EH (cell line): ENCODE measurements at regions not wholly inside any gene's neighbourhood (a gene's known extent, or its start where the extent isn't known, plus 50 kb on each side); places are given as distances from the start of the nearest gene placed in this dataset.

Experiments used
- DNase-seq: peaks from one replicate; pipeline ENCODE4 v3.0.0-alpha.2; 2015; ENCODE audit warnings: low read depth

GRCh38 chr1:199161766-199162303 is 523.0 kb downstream of the PTPRC start:
- no peak for DNase-seq

GRCh38 chr1:199163267-199163666 is 524.4 kb downstream of the PTPRC start:
- DNase-seq = no peak

GRCh38 chr1:199163670-199164069 is 524.8 kb downstream of the PTPRC start:
- no peak for DNase-seq

DNA sequence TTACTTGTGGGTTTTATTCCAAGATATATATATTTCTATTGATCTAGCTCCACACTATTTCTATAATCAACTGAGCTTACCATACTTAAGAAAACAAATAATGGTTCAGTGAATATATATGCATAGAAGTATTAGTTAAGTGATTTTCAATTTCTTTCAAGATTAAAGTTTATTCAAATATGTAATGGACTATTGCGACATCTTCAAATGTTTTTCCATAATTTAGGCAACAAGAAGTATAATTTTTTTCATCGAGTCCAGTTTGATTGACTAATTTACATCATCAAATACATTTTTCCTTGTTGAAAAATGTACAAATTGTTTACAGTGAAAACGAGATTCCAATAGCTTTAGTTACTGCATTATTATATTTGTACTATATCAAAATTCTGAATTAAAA is 528.6 kb downstream of the PTPRC start:
- DNase-seq = no peak

DNA sequence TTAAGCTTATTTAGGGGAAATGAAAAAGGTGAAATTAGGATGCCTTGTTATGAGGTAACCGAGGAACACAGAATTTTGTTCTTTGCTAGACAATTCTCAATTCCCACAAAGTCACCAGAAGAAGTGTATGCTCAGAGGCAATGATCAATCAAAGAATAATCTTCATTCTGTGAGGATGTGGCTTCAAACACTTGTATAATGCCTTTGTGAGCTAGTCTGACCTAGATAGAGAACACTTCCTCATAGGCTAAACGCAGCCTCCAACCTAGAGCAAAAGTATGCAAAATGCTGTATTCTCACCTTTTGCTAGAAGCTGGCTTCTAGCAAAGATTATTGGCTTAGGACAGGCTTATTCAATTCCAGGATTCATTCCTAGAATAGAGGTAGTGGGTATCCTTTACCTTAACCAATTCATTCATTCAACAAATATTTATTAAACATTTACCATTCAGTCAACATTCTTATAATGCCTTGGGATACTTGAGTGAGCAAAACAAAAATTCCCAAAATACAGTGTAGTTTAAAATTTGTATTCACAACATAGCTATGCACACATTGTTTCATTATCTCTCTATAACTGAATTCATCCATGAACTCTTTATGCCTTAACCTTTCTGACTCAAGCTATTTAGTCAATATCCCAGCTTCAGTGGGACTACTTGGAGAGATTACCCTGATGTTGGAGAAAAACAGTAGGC is 530.2 kb downstream of the PTPRC start:
- DNase-seq = no peak

GRCh38 chr1:199170711-199171110 is 531.9 kb downstream of the PTPRC start:
- DNase-seq = no peak

GRCh38 chr1:199172171-199173124 is 533.6 kb downstream of the PTPRC start:
- DNase-seq = peak; percentile 3

GRCh38 chr1:199173356-199173755 is 534.5 kb downstream of the PTPRC start:
- peak; percentile 58 for DNase-seq

DNA sequence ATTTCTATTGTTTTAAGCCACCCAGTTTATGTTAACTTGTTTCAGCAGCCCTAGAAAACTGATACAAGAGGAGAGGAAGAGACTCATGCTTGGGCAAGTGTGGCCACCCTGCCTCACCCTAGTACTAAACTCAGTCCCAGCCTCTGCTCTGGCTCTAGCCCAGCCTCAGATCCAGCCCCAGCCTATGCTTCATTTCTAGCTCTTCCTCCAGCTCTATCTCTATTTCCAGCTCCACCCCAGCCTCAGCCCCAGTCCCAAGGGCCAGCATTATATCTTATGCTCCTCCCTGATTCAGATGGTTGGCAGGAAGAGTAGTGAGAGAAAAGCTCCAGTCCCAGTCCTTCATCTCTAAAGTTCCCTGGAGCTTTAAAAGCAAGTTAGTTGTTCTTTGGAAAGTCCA is 535.5 kb downstream of the PTPRC start:
- no peak for DNase-seq

GRCh38 chr1:199176713-199177112 is 537.9 kb downstream of the PTPRC start:
- no peak for DNase-seq

GRCh38 chr1:199177241-199177640 is 538.4 kb downstream of the PTPRC start:
- no peak for DNase-seq

DNA sequence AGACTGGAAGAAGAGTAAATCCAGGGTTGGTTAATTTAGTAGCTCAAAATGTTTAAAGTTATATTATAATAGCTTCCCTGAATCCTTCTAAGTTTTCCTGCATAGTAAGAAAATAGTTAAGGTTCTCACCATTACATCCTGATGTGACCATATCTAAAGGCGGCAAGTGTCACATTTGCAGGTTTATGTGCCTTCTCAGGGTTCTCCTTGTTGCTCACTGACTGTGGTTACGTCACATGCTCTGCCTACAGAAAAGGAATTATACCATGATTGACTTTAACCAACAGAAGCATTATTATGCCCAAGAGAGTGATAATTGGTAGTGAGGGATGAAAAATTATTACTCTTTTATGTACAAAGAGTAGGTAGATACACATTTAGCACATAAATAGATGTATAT is 539.8 kb downstream of the PTPRC start:
- DNase-seq = no peak

- no peak for DNase-seq
Observed at GRCh38 chr1:199182186-199182843, 543.5 kb downstream of the PTPRC start.

GRCh38 chr1:199184180-199184579 is 545.3 kb downstream of the PTPRC start:
- no peak for DNase-seq

GRCh38 chr1:199194862-199195261 is 556.0 kb downstream of the PTPRC start:
- no peak for DNase-seq

GRCh38 chr1:199197695-199198094 is 558.9 kb downstream of the PTPRC start:
- DNase-seq = no peak

DNA sequence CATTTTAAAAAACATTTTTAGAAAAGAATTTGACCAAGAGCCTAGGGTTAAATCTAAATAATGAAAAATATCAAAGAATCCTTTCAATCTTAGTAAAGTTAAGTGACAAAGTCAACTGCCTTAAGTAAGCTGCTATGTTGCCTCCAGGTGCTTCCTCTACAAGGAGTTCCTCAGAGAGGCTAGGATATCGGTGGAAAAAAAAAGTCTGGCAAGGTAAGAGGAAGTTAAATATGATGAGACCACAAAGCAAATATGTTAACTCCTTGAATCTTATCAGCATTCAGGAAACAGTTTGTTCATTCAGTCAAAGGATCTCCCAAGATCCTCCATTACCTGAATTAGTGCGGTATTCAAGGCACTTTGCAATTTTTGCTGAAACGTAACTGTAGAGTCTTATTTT is 563.5 kb downstream of the PTPRC start:
- no peak for DNase-seq

- no peak for DNase-seq
Observed at GRCh38 chr1:199204231-199204630, 565.4 kb downstream of the PTPRC start.

DNA sequence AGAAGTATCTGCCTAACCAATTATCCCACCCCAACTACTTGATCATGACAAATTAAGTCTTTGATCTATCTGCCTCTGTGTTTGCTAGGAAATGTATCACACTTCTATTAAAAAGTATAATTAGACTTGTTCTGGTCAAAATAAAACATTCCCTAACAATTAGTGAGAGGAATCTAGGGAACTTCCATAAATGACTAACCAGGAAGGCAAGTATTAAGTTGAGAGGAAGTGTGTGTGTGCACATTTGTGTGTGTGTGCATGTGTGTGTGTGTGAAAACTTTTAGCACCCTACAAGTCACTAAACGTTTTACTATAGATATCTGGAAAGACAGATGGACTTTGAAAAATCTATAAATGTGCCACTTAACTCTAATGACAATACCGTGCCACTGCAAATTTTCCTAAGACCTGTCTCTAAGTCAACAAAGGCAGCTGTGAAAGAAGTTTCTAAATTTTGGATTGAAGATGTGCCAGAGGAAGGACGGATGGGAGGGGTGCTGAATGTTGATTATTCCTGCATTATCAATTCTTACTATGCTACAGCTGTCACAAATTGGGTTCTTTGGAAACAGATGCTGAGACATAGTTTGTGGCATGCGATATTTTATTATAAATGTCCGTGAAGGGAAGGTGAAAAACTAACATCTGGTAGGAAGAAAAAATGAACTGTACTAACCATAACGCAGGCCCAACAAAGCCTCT is 567.1 kb downstream of the PTPRC start:
- DNase-seq = peak; percentile 41

DNA sequence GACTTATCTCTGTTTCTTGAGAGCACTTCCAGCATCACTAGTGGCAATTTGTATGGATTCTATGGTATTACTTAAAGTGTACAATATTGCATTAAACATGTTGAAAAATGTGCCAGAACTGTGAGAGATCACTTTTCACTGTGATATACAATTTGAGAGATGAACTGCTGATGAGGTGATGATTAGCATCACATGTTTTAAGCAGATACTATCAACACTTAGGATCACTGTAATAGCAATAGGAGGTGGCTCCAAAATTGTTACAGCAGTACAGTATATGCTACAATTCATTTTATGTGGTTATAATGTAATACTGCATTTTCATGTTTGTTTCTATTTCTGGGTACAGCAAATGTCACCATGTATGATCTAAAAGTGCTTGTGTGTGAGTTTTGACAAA is 570.0 kb downstream of the PTPRC start:
- DNase-seq = no peak

DNA sequence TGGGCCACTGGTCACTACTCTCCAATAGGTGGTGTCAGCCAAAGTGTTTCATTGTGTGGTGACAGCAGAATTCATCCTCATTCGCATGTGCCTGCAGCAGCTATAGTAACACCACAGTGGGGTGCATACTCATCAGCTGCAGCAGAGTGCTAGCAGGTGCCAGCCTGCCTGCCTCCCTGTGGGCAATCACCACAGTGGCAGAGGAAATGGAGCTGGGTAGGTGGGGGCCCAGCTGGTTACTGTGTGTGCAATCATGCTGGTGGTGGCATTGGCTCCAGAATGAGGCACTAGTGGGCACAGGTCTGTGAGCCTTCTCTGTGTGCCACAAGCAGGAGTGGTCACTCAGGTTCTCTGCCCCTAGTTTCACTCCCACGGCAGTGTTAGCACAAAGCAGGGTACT is 579.2 kb downstream of the PTPRC start:
- no peak for DNase-seq

DNA sequence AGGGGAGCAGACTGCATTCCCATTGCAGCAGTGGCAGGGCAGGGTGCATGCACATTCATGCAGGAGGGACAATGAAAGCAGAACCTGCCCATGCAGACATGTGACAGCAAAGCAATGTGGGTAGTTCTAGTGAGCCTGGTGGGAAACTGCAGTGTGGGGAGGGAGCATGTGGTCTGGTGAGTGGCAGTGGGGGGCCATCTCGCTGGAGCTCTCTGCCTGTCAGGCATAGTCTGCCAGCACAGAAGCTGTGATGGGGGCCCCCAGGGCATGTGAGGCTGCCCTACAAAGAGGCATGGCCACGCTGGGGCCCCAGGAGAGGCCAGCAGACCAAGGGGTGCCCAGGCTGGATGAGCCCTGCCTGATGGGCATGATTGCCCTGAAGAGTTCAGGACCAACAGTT is 579.7 kb downstream of the PTPRC start:
- no peak for DNase-seq
